H9 (cell line): ENCODE measurements at regions not wholly inside any gene's neighbourhood (a gene's known extent, or its start where the extent isn't known, plus 50 kb on each side); places are given as distances from the start of the nearest gene placed in this dataset.

Experiments used
- DNase-seq: peaks from one replicate; pipeline ENCODE4 v3.0.0-alpha.2; 2017
- H2AFZ ChIP-seq: one replicate; pipeline ENCODE4 v1.6.1; 2013; ENCODE audit warnings: mild to moderate bottlenecking, low read length, control low read depth, moderate library complexity
- H2AK5ac ChIP-seq: 2 replicates; pipeline ENCODE4 v1.6.1; 2013; ENCODE audit warnings: low read length, control low read depth, mixed read lengths; ENCODE audit not compliant: insufficient read length
- H2BK120ac ChIP-seq: one replicate; pipeline ENCODE4 v1.6.1; 2013; ENCODE audit warnings: low read depth, mild to moderate bottlenecking, low read length, control low read depth, inconsistent platforms; ENCODE audit not compliant: poor library complexity, severe bottlenecking
- H2BK12ac ChIP-seq: 2 replicates; pipeline ENCODE4 v1.6.1; 2013; ENCODE audit warnings: low read length, control low read depth, mixed read lengths, low read depth; ENCODE audit not compliant: insufficient read length
- H2BK15ac ChIP-seq: 2 replicates; pipeline ENCODE4 v1.6.1; 2013; ENCODE audit warnings: low read depth, low read length, control low read depth
- H2BK20ac ChIP-seq: one replicate; pipeline ENCODE4 v1.6.1; 2013; ENCODE audit warnings: low read depth, mild to moderate bottlenecking, low read length, control low read depth, inconsistent platforms; ENCODE audit not compliant: poor library complexity, severe bottlenecking
- H2BK5ac ChIP-seq: 2 replicates; pipeline ENCODE4 v1.6.1; 2013; ENCODE audit warnings: low read length, control low read depth, mixed read lengths; ENCODE audit not compliant: insufficient read length
- H3K14ac ChIP-seq: 2 replicates; pipeline ENCODE4 v1.6.1; 2013; ENCODE audit warnings: low read length, control low read depth; ENCODE audit not compliant: insufficient read depth
- H3K18ac ChIP-seq: 2 replicates; pipeline ENCODE4 v1.6.1; 2013; ENCODE audit warnings: low read depth, mild to moderate bottlenecking, mixed read lengths, low read length, control low read depth; ENCODE audit not compliant: insufficient read length
- H3K23ac ChIP-seq: 2 replicates; pipeline ENCODE4 v1.6.1; 2013; ENCODE audit warnings: low read length, control low read depth, mixed read lengths, low read depth; ENCODE audit not compliant: insufficient read length
- H3K23me2 ChIP-seq: 2 replicates; pipeline ENCODE4 v1.6.1; 2013; ENCODE audit warnings: low read depth, mild to moderate bottlenecking, mixed read lengths, low read length, control low read depth; ENCODE audit not compliant: insufficient read length, poor library complexity, severe bottlenecking
- H3K27ac ChIP-seq: 2 replicates; pipeline ENCODE4 v1.5.1; 2013; ENCODE audit warnings: low read length, control low read depth, mixed read lengths, low read depth; ENCODE audit not compliant: insufficient read length
- H3K27me3 ChIP-seq: 2 replicates; pipeline ENCODE4 v1.6.1; 2013; ENCODE audit warnings: low read length, control low read depth, inconsistent platforms; ENCODE audit not compliant: insufficient read depth
- H3K4ac ChIP-seq: 2 replicates; pipeline ENCODE4 v1.6.1; 2013; ENCODE audit warnings: low read depth, mild to moderate bottlenecking, control low read depth, inconsistent platforms, low read length, moderate library complexity
- H3K4me1 ChIP-seq: 2 replicates; pipeline ENCODE4 v1.6.1; 2013; ENCODE audit warnings: low read length, control low read depth, inconsistent platforms; ENCODE audit not compliant: insufficient read depth
- H3K4me2 ChIP-seq: 2 replicates; pipeline ENCODE4 v1.6.1; 2013; ENCODE audit warnings: low read length, control low read depth, mixed read lengths; ENCODE audit not compliant: insufficient read length, insufficient read depth
- H3K56ac ChIP-seq: 2 replicates; pipeline ENCODE4 v1.6.1; 2013; ENCODE audit warnings: low read depth, mild to moderate bottlenecking, mixed read lengths, low read length, control low read depth; ENCODE audit not compliant: insufficient read length
- H3K79me1 ChIP-seq: 2 replicates; pipeline ENCODE4 v1.6.1; 2013; ENCODE audit warnings: low read depth, mild to moderate bottlenecking, moderate library complexity, low read length, control low read depth, inconsistent platforms; ENCODE audit not compliant: insufficient read depth, poor library complexity, severe bottlenecking
- H3K79me2 ChIP-seq: 2 replicates; pipeline ENCODE4 v1.6.1; 2013; ENCODE audit warnings: low read length, control low read depth, inconsistent platforms; ENCODE audit not compliant: insufficient read depth
- H3K9ac ChIP-seq: 2 replicates; pipeline ENCODE4 v1.6.1; 2013; ENCODE audit warnings: low read length, control low read depth, mixed read lengths; ENCODE audit not compliant: insufficient read length; ENCODE audit errors: extremely low read depth
- H3K9me3 ChIP-seq: one replicate; pipeline ENCODE4 v1.6.1; 2013; ENCODE audit warnings: low read depth, low read length, inconsistent platforms; ENCODE audit not compliant: control insufficient read depth
- H3T11ph ChIP-seq: one replicate; pipeline ENCODE4 v1.6.1; 2013; ENCODE audit warnings: mild to moderate bottlenecking, low read length, control low read depth, inconsistent platforms
- H4K20me1 ChIP-seq: one replicate; pipeline ENCODE4 v1.6.1; 2013; ENCODE audit not compliant: control insufficient read depth, insufficient read length, insufficient read depth
- H4K5ac ChIP-seq: 2 replicates; pipeline ENCODE4 v1.6.1; 2013; ENCODE audit warnings: low read depth, mild to moderate bottlenecking, mixed read lengths, low read length, control low read depth; ENCODE audit not compliant: insufficient read length
- H4K8ac ChIP-seq: replicated peaks from 2 replicates; pipeline ENCODE4 v1.6.1; 2013; ENCODE audit warnings: low read length, control low read depth, mixed read lengths, low read depth; ENCODE audit not compliant: insufficient read length
- H4K91ac ChIP-seq: 2 replicates; pipeline ENCODE4 v1.6.1; 2013; ENCODE audit warnings: low read depth, mild to moderate bottlenecking, moderate library complexity, mixed read lengths, low read length, control low read depth; ENCODE audit not compliant: insufficient read length
- H3K27ac Mint-ChIP-seq, 3 experiments: 2 replicates in 2 of 3; 3 replicates in 1 of 3; pipeline ENCODE4 v1.8.0; 2020 to 2021; ENCODE audit warnings: mixed read lengths in 3 of 3, mild to moderate bottlenecking in 1 of 3, moderate library complexity in 1 of 3
- H3K27me3 Mint-ChIP-seq: 2 replicates; pipeline ENCODE4 v1.8.0; 2021; ENCODE audit warnings: low read depth, mild to moderate bottlenecking, moderate library complexity, mixed read lengths
- H3K36me3 Mint-ChIP-seq, 3 experiments: 2 replicates in 2 of 3; 3 replicates in 1 of 3; pipeline ENCODE4 v1.8.0; 2020 to 2021; ENCODE audit warnings: low read depth in 3 of 3, mixed read lengths in 3 of 3; ENCODE audit not compliant: insufficient read depth in 1 of 3
- H3K4me1 Mint-ChIP-seq, 2 experiments: 2 replicates each; pipeline ENCODE4 v1.8.0; 2020; ENCODE audit warnings: mixed read lengths in 2 of 2
- H3K4me3 Mint-ChIP-seq, 2 experiments: 2 replicates in 1 of 2; 3 replicates in 1 of 2; pipeline ENCODE4 v1.8.0; 2020 to 2021; ENCODE audit warnings: mild to moderate bottlenecking in 2 of 2, mixed read lengths in 2 of 2, moderate library complexity in 1 of 2
- H3K9me3 Mint-ChIP-seq, 2 experiments: 2 replicates in 1 of 2; 3 replicates in 1 of 2; pipeline ENCODE4 v1.8.0; 2020; ENCODE audit warnings: mild to moderate bottlenecking in 2 of 2, mixed read lengths in 2 of 2, moderate library complexity in 1 of 2
- CTCF ChIP-seq: fragments of 200-600 bp; sonication (generic); conservative IDR thresholded peaks from 3 replicates; pipeline ENCODE4 v1.8.0; 2021; ENCODE audit warnings: antibody characterized with exemption, mild to moderate bottlenecking
- WGBS: extraction: QIAGEN DNeasy Blood & Tissue Kit; methylation state at CpG from one replicate; pipeline ENCODE4 v1.1.7; 2013; ENCODE audit warnings: missing lambda C conversion rate, low lambda C conversion rate, mixed read lengths; ENCODE audit not compliant: insufficient read length; ENCODE audit errors: extremely low coverage; 5-methylcytosine and 5-hydroxymethylcytosine counted together

- Histone ChIP-seq H3K4me1 (no peaks in the 10 kb centered on the region), H3T11ph (no peak overlapping the region), H3K79me1 (no peaks in the 10 kb centered on the region), H4K91ac (no peak overlapping the region), H2BK120ac (no peak overlapping the region), H2AFZ (no peak overlapping the region), H3K9ac (no peak overlapping the region), H3K79me2 (no peaks in the 10 kb centered on the region), H3K27me3 (no peaks in the 10 kb centered on the region), H3K23ac (no peak overlapping the region), H2BK20ac (no peak overlapping the region), H3K4ac (no peak overlapping the region), H3K4me2 (no peak overlapping the region), H3K56ac (no peak overlapping the region), H3K9me3 (no peaks in the 10 kb centered on the region), H3K27ac (no peak overlapping the region), H2AK5ac (no peak overlapping the region), H2BK5ac (no peak overlapping the region), H3K23me2 (no peaks in the 10 kb centered on the region), H4K20me1 (no peaks in the 10 kb centered on the region), H2BK12ac (no peak overlapping the region), H2BK15ac (no peak overlapping the region), H4K8ac (no peak overlapping the region), H4K5ac (no peak overlapping the region), H3K18ac (no peak overlapping the region), H3K14ac (no peak overlapping the region)
- no peak for DNase-seq
- Mint-ChIP-seq H3K4me3 (no peak overlapping the region), H3K27ac (no peak overlapping the region), H3K9me3 (peaks cover 0 to 7% of the 10 kb centered on the region in 2 experiments; a peak in 3 of 5 replicates), H3K4me1 (peaks cover 7 to 8% of the 10 kb centered on the region in 2 experiments; a peak in 3 of 4 replicates), H3K36me3 (no peaks in the 10 kb centered on the region), H3K27me3 (no peaks in the 10 kb centered on the region; the same call in 1 of the 2 replicates)
- no CpG with 5 or more reads among the region's 4 CpGs for WGBS
- TF ChIP-seq CTCF: no peak
Measured at GRCh38 chr18:25454270-25454659, 102.3 kb upstream of the ZNF521 start.
